Ovary (tissue), 3 donors: ENCODE measurements at regions not wholly inside any gene's neighbourhood (a gene's known extent, or its start where the extent isn't known, plus 50 kb on each side); places are given as distances from the start of the nearest gene placed in this dataset.

Source experiments
- CTCF ChIP-seq, 3 donors: fragments of 450-650 bp in 2 of 3; fragments of 200-600 bp in 1 of 3; IDR thresholded peaks; one replicate each; pipeline versions ENCODE4 v1.5.1 to v1.8.0; 2016 to 2022; ENCODE audit warnings: antibody characterized with exemption in 3 of 3, mild to moderate bottlenecking in 1 of 3
- POLR2A ChIP-seq: fragments of 450-650 bp; IDR thresholded peaks from one replicate; pipeline ENCODE4 v1.6.1; 2017; ENCODE audit warnings: antibody characterized with exemption, mild to moderate bottlenecking, moderate library complexity
- donor health status: DM: no; HTN: no; CAD: no.

GRCh38 chr4:178387756-178388155, 945.5 kb upstream of the AGA start:
- TF ChIP-seq CTCF (IDR thresholded peaks at IDR 0.05) (no peak), POLR2A (no peak)
